CD14-positive monocyte (primary cell): ENCODE measurements at regions not wholly inside any gene's neighbourhood (a gene's known extent, or its start where the extent isn't known, plus 50 kb on each side); places are given as distances from the start of the nearest gene placed in this dataset.

ENCODE experiments used
- DNase-seq, 3 donors: peaks; one replicate each; pipeline ENCODE4 v3.0.0-alpha.2; 2011 to 2022
- H2AFZ ChIP-seq: 2 replicates; pipeline ENCODE4 v1.6.0; 2012; ENCODE audit warnings: mild to moderate bottlenecking, low read depth, low read length, inconsistent platforms; ENCODE audit not compliant: insufficient read depth, poor library complexity, severe bottlenecking
- H3K27ac ChIP-seq, 2 donors: 1 replicate in 1 of 2; 2 replicates in 1 of 2; pipeline ENCODE4 v1.5.1; 2012 to 2013; ENCODE audit warnings: low read length in 2 of 2, control low read depth in 1 of 2, inconsistent platforms in 1 of 2, low read depth in 1 of 2, mild to moderate bottlenecking in 1 of 2
- H3K27me3 ChIP-seq, 2 donors: one replicate each; pipeline versions ENCODE4 v1.6.0 to v1.6.1; 2011 to 2013; ENCODE audit warnings: low read length in 2 of 2; ENCODE audit not compliant: control insufficient read depth in 2 of 2, insufficient read depth in 2 of 2
- H3K36me3 ChIP-seq, 2 donors: replicated peaks in 1 of 2; 1 replicate in 1 of 2; 2 replicates in 1 of 2; pipeline versions ENCODE4 v1.5.1 to v1.6.1; 2012 to 2013; ENCODE audit warnings: low read length in 2 of 2, control low read depth in 1 of 2, inconsistent platforms in 1 of 2, mild to moderate bottlenecking in 1 of 2; ENCODE audit not compliant: insufficient read depth in 2 of 2, control insufficient read depth in 1 of 2
- H3K4me1 ChIP-seq, 2 donors: 1 replicate in 1 of 2; 2 replicates in 1 of 2; pipeline versions ENCODE4 v1.5.1 to v1.6.1; 2012 to 2013; ENCODE audit warnings: low read length in 2 of 2, control low read depth in 1 of 2, inconsistent platforms in 1 of 2, mild to moderate bottlenecking in 1 of 2, moderate library complexity in 1 of 2; ENCODE audit not compliant: insufficient read depth in 2 of 2, control insufficient read depth in 1 of 2
- H3K4me2 ChIP-seq: replicated peaks from 2 replicates; pipeline ENCODE3; 2012; ENCODE audit warnings: low read length, moderate library complexity, mild to moderate bottlenecking; ENCODE audit not compliant: poor library complexity, severe bottlenecking; ENCODE audit errors: extremely low read depth
- H3K4me3 ChIP-seq, 3 experiments: fragments of 200-600 bp in 1 of 3; sonication (generic) in 1 of 3; replicated peaks in 1 of 3; 1 replicate in 2 of 3; 2 replicates in 1 of 3; pipeline ENCODE4 v1.5.1; 2011 to 2013; ENCODE audit warnings: low read length in 3 of 3, mild to moderate bottlenecking in 3 of 3, control low read depth in 2 of 3, low read depth in 2 of 3, inconsistent platforms in 1 of 3, moderate library complexity in 1 of 3
- H3K79me2 ChIP-seq: 2 replicates; pipeline ENCODE4 v1.6.0; 2012; ENCODE audit warnings: mild to moderate bottlenecking, control low read depth, inconsistent platforms, low read length, moderate library complexity; ENCODE audit not compliant: insufficient read depth
- H3K9ac ChIP-seq: 2 replicates; pipeline ENCODE4 v1.6.0; 2017; ENCODE audit warnings: low read length, mild to moderate bottlenecking; ENCODE audit not compliant: insufficient read depth, poor library complexity, severe bottlenecking
- H3K9me3 ChIP-seq, 2 donors: replicated peaks in 1 of 2; 1 replicate in 1 of 2; 2 replicates in 1 of 2; pipeline versions ENCODE4 v1.5.1 to v1.6.1; 2012 to 2013; ENCODE audit warnings: low read length in 2 of 2, control low read depth in 1 of 2; ENCODE audit not compliant: control insufficient read depth in 1 of 2, insufficient read depth in 1 of 2
- H4K20me1 ChIP-seq: 2 replicates; pipeline ENCODE4 v1.6.0; 2012; ENCODE audit warnings: mild to moderate bottlenecking, low read length, control low read depth, moderate library complexity; ENCODE audit not compliant: insufficient read depth
- H3K27ac Mint-ChIP-seq, 7 donors: one replicate each; pipeline ENCODE4 v1.8.0; 2020; ENCODE audit warnings: mild to moderate bottlenecking in 7 of 7, mixed read lengths in 7 of 7, moderate library complexity in 6 of 7, inconsistent platforms in 2 of 7
- H3K27me3 Mint-ChIP-seq, 3 donors: one replicate each; pipeline ENCODE4 v1.8.0; 2021 to 2022; ENCODE audit warnings: low read depth in 3 of 3, mild to moderate bottlenecking in 3 of 3, mixed read lengths in 3 of 3, moderate library complexity in 3 of 3, inconsistent platforms in 1 of 3
- H3K36me3 Mint-ChIP-seq, 2 donors: one replicate each; pipeline ENCODE4 v1.8.0; 2020; ENCODE audit warnings: mixed read lengths in 2 of 2, inconsistent platforms in 1 of 2, mild to moderate bottlenecking in 1 of 2
- H3K4me1 Mint-ChIP-seq: one replicate; pipeline ENCODE4 v1.8.0; 2020; ENCODE audit warnings: mild to moderate bottlenecking, mixed read lengths
- H3K4me3 Mint-ChIP-seq, 2 donors: one replicate each; pipeline ENCODE4 v1.8.0; 2020; ENCODE audit warnings: mild to moderate bottlenecking in 2 of 2, mixed read lengths in 2 of 2, moderate library complexity in 1 of 2
- H3K9me3 Mint-ChIP-seq, 7 donors: one replicate each; pipeline ENCODE4 v1.8.0; 2020 to 2022; ENCODE audit warnings: mixed read lengths in 7 of 7, mild to moderate bottlenecking in 6 of 7, moderate library complexity in 6 of 7, inconsistent platforms in 2 of 7
- WGBS: methylation state at CpG from one replicate; pipeline ENCODE4 v1.1.5; 2013; ENCODE audit warnings: missing lambda C conversion rate; ENCODE audit not compliant: insufficient coverage; 5-methylcytosine and 5-hydroxymethylcytosine counted together
- intact Hi-C, 2 donors: fragments of 100-400 bp; cut with micrococcal nuclease; formaldehyde crosslinking; loops; one replicate each; pipeline versions ENCODE4 v1.15.0 to v1.15.1; 2023
- TF ChIP-seq, protein P1 (sequence below): fragments of 200-600 bp; IDR thresholded peaks from one replicate; pipeline ENCODE4 v1.8.0; 2022; ENCODE audit warnings: antibody characterized with exemption, mild to moderate bottlenecking

DNA sequence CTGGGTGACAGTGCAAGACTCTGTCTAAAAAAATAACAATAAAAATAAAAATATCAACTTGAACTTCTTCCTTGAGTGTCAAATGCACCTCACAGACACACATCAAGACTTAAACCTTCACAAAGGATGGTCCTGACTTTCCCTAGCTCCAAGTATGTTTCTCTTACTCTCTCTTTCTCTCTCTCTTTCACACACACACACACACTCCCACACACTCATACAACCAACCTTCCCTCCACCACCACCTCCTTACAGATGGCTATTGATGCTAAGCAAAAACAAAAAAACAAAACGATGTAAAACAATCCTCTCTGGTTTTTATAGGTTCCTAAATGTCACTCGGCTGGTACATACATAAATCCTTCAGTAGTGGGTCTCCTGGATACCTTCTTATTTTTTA is 67.4 kb upstream of the ACVR2A start:
- H3K9me3 Mint-ChIP-seq, result peaks cover 0 to 2% (median 0%) of the 10 kb centered on the region in 7 donors
- Histone ChIP-seq H3K79me2 (no peaks in the 10 kb centered on the region), H3K9ac (no peak overlapping the region), H3K27me3 (no peaks in the 10 kb centered on the region), H4K20me1 (no peaks in the 10 kb centered on the region), H2AFZ (no peak overlapping the region), H3K4me1 (no peaks in the 10 kb centered on the region), H3K4me2 (no peak overlapping the region), H3K27ac (no peak overlapping the region), H3K9me3 (no peaks in the 10 kb centered on the region), H3K36me3 (no peaks in the 10 kb centered on the region), H3K4me3 (no peak overlapping the region)
- TF ChIP-seq, protein P1, sequence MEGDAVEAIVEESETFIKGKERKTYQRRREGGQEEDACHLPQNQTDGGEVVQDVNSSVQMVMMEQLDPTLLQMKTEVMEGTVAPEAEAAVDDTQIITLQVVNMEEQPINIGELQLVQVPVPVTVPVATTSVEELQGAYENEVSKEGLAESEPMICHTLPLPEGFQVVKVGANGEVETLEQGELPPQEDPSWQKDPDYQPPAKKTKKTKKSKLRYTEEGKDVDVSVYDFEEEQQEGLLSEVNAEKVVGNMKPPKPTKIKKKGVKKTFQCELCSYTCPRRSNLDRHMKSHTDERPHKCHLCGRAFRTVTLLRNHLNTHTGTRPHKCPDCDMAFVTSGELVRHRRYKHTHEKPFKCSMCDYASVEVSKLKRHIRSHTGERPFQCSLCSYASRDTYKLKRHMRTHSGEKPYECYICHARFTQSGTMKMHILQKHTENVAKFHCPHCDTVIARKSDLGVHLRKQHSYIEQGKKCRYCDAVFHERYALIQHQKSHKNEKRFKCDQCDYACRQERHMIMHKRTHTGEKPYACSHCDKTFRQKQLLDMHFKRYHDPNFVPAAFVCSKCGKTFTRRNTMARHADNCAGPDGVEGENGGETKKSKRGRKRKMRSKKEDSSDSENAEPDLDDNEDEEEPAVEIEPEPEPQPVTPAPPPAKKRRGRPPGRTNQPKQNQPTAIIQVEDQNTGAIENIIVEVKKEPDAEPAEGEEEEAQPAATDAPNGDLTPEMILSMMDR, result no peak
- no peaks in the 10 kb centered on the region for H3K4me1 Mint-ChIP-seq
- H3K27me3 Mint-ChIP-seq, result peaks cover 0 to 4% (median 2%) of the 10 kb centered on the region in 3 donors
- H3K36me3 Mint-ChIP-seq, result no peaks in the 10 kb centered on the region
- DNase-seq, result no peak
- no CpG with 5 or more reads among the region's 2 CpGs for WGBS
- no peak overlapping the region for H3K27ac Mint-ChIP-seq
- H3K4me3 Mint-ChIP-seq, result no peak overlapping the region
- intact Hi-C loops, result no loop called here

DNA sequence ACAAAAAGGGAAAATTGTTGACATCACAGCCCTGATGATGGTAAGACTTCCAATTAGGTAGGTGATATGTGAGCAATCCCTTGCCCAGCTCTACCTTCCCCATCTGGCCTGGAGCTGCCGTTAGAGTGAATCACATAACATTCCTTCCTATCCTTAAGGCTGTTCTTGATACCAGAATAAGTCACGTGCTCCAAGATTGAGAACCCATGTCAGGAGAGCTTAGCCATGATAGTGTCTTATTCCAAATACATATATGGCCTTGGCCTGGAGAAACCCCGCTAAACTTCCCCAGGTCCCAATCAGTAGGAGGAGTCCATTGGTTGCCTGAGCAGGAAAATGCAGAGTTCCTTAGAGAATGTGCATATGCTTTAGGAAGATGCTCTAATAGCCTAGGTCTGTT is 70.0 kb upstream of the ACVR2A start:
- Mint-ChIP-seq H3K36me3 (no peaks in the 10 kb centered on the region), H3K4me1 (no peaks in the 10 kb centered on the region), H3K27ac (no peak overlapping the region), H3K27me3 (peaks cover 0 to 4% (median 2%) of the 10 kb centered on the region in 3 donors), H3K4me3 (no peak overlapping the region), H3K9me3 (peaks cover 0 to 5% (median 0%) of the 10 kb centered on the region in 7 donors)
- WGBS, result no CpG with 5 or more reads among the region's 3 CpGs
- H3K9ac ChIP-seq, result no peak overlapping the region
- H3K9me3 ChIP-seq, result no peaks in the 10 kb centered on the region
- H3K27ac ChIP-seq, result no peak overlapping the region
- DNase-seq, result no peak
- no peaks in the 10 kb centered on the region for H3K36me3 ChIP-seq
- H4K20me1 ChIP-seq, result no peaks in the 10 kb centered on the region
- H3K4me3 ChIP-seq, result no peak overlapping the region
- H3K79me2 ChIP-seq, result no peaks in the 10 kb centered on the region
- no peaks in the 10 kb centered on the region for H3K4me1 ChIP-seq
- TF ChIP-seq, protein P1, result no peak
- H3K27me3 ChIP-seq, result no peaks in the 10 kb centered on the region
- no peak overlapping the region for H3K4me2 ChIP-seq
- intact Hi-C loops, result no loop called here
- H2AFZ ChIP-seq, result no peak overlapping the region
